Keratinocyte (primary cell): ENCODE measurements at regions not wholly inside any gene's neighbourhood (a gene's known extent, or its start where the extent isn't known, plus 50 kb on each side); places are given as distances from the start of the nearest gene placed in this dataset.

Experiments used
- DNase-seq: peaks from one replicate; pipeline ENCODE4 v3.0.0-alpha.2; 2011; ENCODE audit warnings: low read depth, missing footprints, low spot score
- FAIRE-seq: peaks from 2 replicates; lab custom pipeline; 2011; peaks lifted over from hg19 to GRCh38; lab: Jason Lieb, UNC
- H2AFZ ChIP-seq: 2 replicates; pipeline ENCODE4 v1.6.0; 2012; ENCODE audit warnings: low read length, control low read depth, inconsistent platforms; ENCODE audit not compliant: control insufficient read depth
- H3K27ac ChIP-seq: 2 replicates; pipeline ENCODE4 v1.5.1; 2011; ENCODE audit warnings: low read length; ENCODE audit not compliant: control insufficient read depth, insufficient read depth
- H3K27me3 ChIP-seq: 3 replicates; pipeline ENCODE4 v1.6.0; 2011; ENCODE audit warnings: low read length; ENCODE audit not compliant: control insufficient read depth, insufficient read depth; ENCODE audit errors: extremely low read depth
- H3K36me3 ChIP-seq, 2 experiments: 2 replicates in 1 of 2; 3 replicates in 1 of 2; pipeline ENCODE4 v1.5.1; 2011; ENCODE audit warnings: low read length in 2 of 2, mild to moderate bottlenecking in 1 of 2; ENCODE audit not compliant: control insufficient read depth in 2 of 2, insufficient read depth in 2 of 2; ENCODE audit errors: extremely low read depth in 1 of 2
- H3K4me1 ChIP-seq: 3 replicates; pipeline ENCODE4 v1.5.1; 2011; ENCODE audit warnings: low read length; ENCODE audit not compliant: control insufficient read depth, insufficient read depth; ENCODE audit errors: extremely low read depth
- H3K4me2 ChIP-seq: 3 replicates; pipeline ENCODE4 v1.6.0; 2011; ENCODE audit warnings: low read depth, low read length; ENCODE audit not compliant: control insufficient read depth, insufficient read depth; ENCODE audit errors: extremely low read depth
- H3K4me3 ChIP-seq, 3 experiments: fragments of 200-600 bp in 1 of 3; sonication (generic) in 1 of 3; 2 replicates in 2 of 3; 3 replicates in 1 of 3; pipeline ENCODE4 v1.5.1; 2011 to 2016; ENCODE audit warnings: low read length in 3 of 3, mild to moderate bottlenecking in 3 of 3, control low read depth in 2 of 3, inconsistent platforms in 1 of 3, low read depth in 1 of 3, mixed read lengths in 1 of 3, mixed run types in 1 of 3, moderate library complexity in 1 of 3; ENCODE audit not compliant: control insufficient read depth in 2 of 3, insufficient read depth in 2 of 3; ENCODE audit errors: extremely low read depth in 1 of 3
- H3K79me2 ChIP-seq: 2 replicates; pipeline ENCODE4 v1.6.0; 2012; ENCODE audit warnings: low read length; ENCODE audit not compliant: control insufficient read depth, insufficient read depth
- H3K9ac ChIP-seq: 3 replicates; pipeline ENCODE4 v1.6.0; 2011; ENCODE audit warnings: low read length; ENCODE audit not compliant: control insufficient read depth, insufficient read depth; ENCODE audit errors: extremely low read depth
- H3K9me1 ChIP-seq: 3 replicates; pipeline ENCODE4 v1.6.0; 2011; ENCODE audit warnings: low read length; ENCODE audit not compliant: control insufficient read depth, insufficient read depth; ENCODE audit errors: extremely low read depth
- H3K9me3 ChIP-seq: 2 replicates; pipeline ENCODE4 v1.5.1; 2012; ENCODE audit warnings: low read depth, low read length; ENCODE audit not compliant: control insufficient read depth
- H4K20me1 ChIP-seq: 3 replicates; pipeline ENCODE4 v1.6.0; 2011; ENCODE audit warnings: low read length; ENCODE audit not compliant: control insufficient read depth, insufficient read depth; ENCODE audit errors: extremely low read depth
- CTCF ChIP-seq, 3 experiments: IDR thresholded peaks in 1 of 3; conservative IDR thresholded peaks in 1 of 3; optimal IDR thresholded peaks in 1 of 3; 2 replicates in 2 of 3; 3 replicates in 1 of 3; pipeline versions ENCODE3 to v1.5.1; 2011; ENCODE audit warnings: low read length in 3 of 3, mild to moderate bottlenecking in 3 of 3, moderate library complexity in 2 of 3, control low read depth in 1 of 3, inconsistent platforms in 1 of 3; ENCODE audit not compliant: insufficient read depth in 2 of 3; ENCODE audit errors: extremely low read depth in 1 of 3
- EZH2 ChIP-seq: IDR thresholded peaks from one replicate; pipeline ENCODE4 v1.6.1; 2012; ENCODE audit warnings: inconsistent platforms, mild to moderate bottlenecking, low read length, moderate library complexity
- dilution Hi-C: fragments of 300-500 bp; cut with MboI; formaldehyde crosslinking; loops from one replicate; pipeline ENCODE4 v1.7.0; 2020; ENCODE audit warnings: low sequenced_read_pairs; ENCODE audit not compliant: extremely low pct_ligation_motif_present

- Histone ChIP-seq H3K4me1 (no peaks in the 10 kb centered on the region), H3K4me3 (no peak overlapping the region), H3K79me2 (no peaks in the 10 kb centered on the region), H3K27ac (no peak overlapping the region), H3K4me2 (no peak overlapping the region), H3K27me3 (no peaks in the 10 kb centered on the region), H3K36me3 (no peaks in the 10 kb centered on the region), H4K20me1 (no peaks in the 10 kb centered on the region), H2AFZ (no peak overlapping the region), H3K9ac (no peak overlapping the region), H3K9me3 (peaks cover 6% of the 10 kb centered on the region), H3K9me1 (no peaks in the 10 kb centered on the region)
- no peak for FAIRE-seq
- TF ChIP-seq EZH2, result no peak
- no peak for TF ChIP-seq CTCF (optimal IDR thresholded peaks at IDR 0.05 in 1 of 3, IDR thresholded peaks at IDR 0.05 in 1 of 3, conservative IDR thresholded peaks at IDR 0.05 in 1 of 3; ENCODE audit: extremely low read depth in 1 of 3, insufficient read depth in 2 of 3, low read length in 3 of 3)
- DNase-seq, result no peak
- dilution Hi-C loops, result no loop called here
Measured at GRCh38 chr6:140385679-140386078, 1011.2 kb upstream of the CITED2 start.

GRCh38 chr6:140382355-140382754, 1007.9 kb upstream of the CITED2 start:
- Histone ChIP-seq H3K9ac (no peak overlapping the region), H3K27me3 (no peaks in the 10 kb centered on the region), H3K9me1 (no peaks in the 10 kb centered on the region), H2AFZ (no peak overlapping the region), H3K4me3 (no peak overlapping the region), H4K20me1 (no peaks in the 10 kb centered on the region), H3K9me3 (peaks cover 6% of the 10 kb centered on the region), H3K27ac (no peak overlapping the region), H3K4me1 (no peaks in the 10 kb centered on the region), H3K36me3 (no peaks in the 10 kb centered on the region), H3K79me2 (no peaks in the 10 kb centered on the region), H3K4me2 (no peak overlapping the region)
- dilution Hi-C loops, result no loop called here
- DNase-seq (no peak), FAIRE-seq (no peak)
- TF ChIP-seq CTCF (optimal IDR thresholded peaks at IDR 0.05 in 1 of 3, IDR thresholded peaks at IDR 0.05 in 1 of 3, conservative IDR thresholded peaks at IDR 0.05 in 1 of 3; ENCODE audit: extremely low read depth in 1 of 3, insufficient read depth in 2 of 3, low read length in 3 of 3) (no peak), EZH2 (no peak)
